Thymus (tissue), 11 donors: ENCODE measurements at regions not wholly inside any gene's neighbourhood (a gene's known extent, or its start where the extent isn't known, plus 50 kb on each side); places are given as distances from the start of the nearest gene placed in this dataset.

Experiments
- DNase-seq, 9 donors: peaks; one replicate each; pipeline ENCODE4 v3.0.0-alpha.2; 2013; ENCODE audit warnings: low spot score in 9 of 9, low read depth in 6 of 9, missing footprints in 1 of 9
- H3K27ac ChIP-seq, 2 donors: one replicate each; pipeline ENCODE4 v1.5.1; 2013; ENCODE audit warnings: control low read depth in 1 of 2, low read depth in 1 of 2, low read length in 1 of 2, mild to moderate bottlenecking in 1 of 2, moderate library complexity in 1 of 2
- H3K27me3 ChIP-seq, 2 donors: one replicate each; pipeline ENCODE4 v1.5.1; 2013; ENCODE audit warnings: low read length in 1 of 2; ENCODE audit not compliant: control insufficient read depth in 2 of 2, insufficient read depth in 1 of 2
- H3K36me3 ChIP-seq, 2 donors: one replicate each; pipeline ENCODE4 v1.5.1; 2013; ENCODE audit warnings: low read length in 1 of 2, mild to moderate bottlenecking in 1 of 2, moderate library complexity in 1 of 2; ENCODE audit not compliant: control insufficient read depth in 2 of 2, insufficient read depth in 2 of 2
- H3K4me1 ChIP-seq, 2 donors: one replicate each; pipeline ENCODE4 v1.5.1; 2013; ENCODE audit warnings: low read length in 2 of 2; ENCODE audit not compliant: control insufficient read depth in 2 of 2, insufficient read depth in 2 of 2
- H3K4me3 ChIP-seq, 2 donors: one replicate each; pipeline ENCODE4 v1.5.1; 2013; ENCODE audit warnings: low read length in 2 of 2, control low read depth in 1 of 2, mild to moderate bottlenecking in 1 of 2
- H3K9me3 ChIP-seq, 2 donors: one replicate each; pipeline ENCODE4 v1.5.1; 2013; ENCODE audit warnings: low read length in 1 of 2, mild to moderate bottlenecking in 1 of 2; ENCODE audit not compliant: control insufficient read depth in 2 of 2, insufficient read depth in 1 of 2
- WGBS: extraction: QIAGEN DNeasy Blood & Tissue Kit; methylation state at CpG from one replicate; pipeline ENCODE4 v1.1.7; 2013; 5-methylcytosine and 5-hydroxymethylcytosine counted together
- donor health status: healthy.

DNA sequence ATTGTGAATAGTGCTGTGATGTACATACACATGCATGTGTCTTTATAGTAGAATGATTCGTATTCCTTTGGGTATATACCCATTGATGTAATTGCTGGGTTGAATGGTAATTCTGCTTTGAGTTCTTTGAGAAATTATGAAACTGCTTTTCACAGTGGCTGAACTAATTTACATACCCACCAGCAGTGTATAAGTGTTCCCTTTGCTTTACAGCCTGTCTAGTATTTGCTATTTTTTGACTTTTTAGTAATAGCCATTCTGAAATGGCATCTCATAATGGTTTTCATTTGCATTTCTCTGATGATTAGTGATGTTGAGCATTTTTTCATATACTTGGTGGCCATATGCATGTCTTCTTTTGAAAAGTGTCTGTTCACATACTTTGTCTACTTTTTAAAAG, 54.5 kb upstream of the FAM78B start:
- H3K4me3 ChIP-seq = no peak overlapping the region
- no peak overlapping the region for H3K27ac ChIP-seq
- H3K9me3 ChIP-seq = no peaks in the 10 kb centered on the region
- no peaks in the 10 kb centered on the region for H3K27me3 ChIP-seq
- no peaks in the 10 kb centered on the region for H3K4me1 ChIP-seq
- H3K36me3 ChIP-seq = no peaks in the 10 kb centered on the region
- 94% methylated on average over 1 of the region's 1 CpG for WGBS
- no peak for DNase-seq

DNA sequence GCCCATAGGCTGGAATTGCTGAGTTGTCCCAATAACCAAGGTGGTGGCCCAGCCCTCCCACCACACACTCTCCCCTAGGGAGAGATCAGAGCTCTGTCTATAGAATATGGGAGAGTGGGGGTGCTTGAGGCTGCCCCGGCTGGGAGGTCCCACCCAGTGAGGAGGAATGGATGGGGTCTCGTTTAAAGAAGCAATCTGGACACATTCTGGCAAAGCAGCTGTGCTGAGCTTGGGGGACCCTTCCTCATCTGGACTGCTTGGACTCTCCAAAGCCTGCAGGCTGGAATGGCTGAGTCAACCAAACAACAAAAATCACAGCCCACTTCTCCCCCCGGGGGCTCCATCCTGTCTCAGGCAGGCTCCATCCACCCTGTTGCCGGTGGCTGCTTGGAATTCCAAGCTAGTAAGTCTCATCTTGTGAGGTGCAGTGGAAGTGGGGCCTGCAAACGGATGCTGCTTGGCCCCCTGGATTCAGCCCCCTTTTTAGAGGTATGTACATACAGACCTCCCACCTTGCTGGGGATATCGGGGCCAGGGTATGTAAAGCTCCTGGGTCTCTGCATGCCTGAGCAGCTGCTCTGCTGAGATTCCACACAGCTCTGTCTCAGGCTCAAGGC, 67.1 kb upstream of the FAM78B start:
- Histone ChIP-seq H3K9me3 (peaks cover 0 to 5% of the 10 kb centered on the region in 2 donors), H3K4me3 (no peak overlapping the region), H3K27ac (no peak overlapping the region), H3K4me1 (no peaks in the 10 kb centered on the region), H3K36me3 (no peaks in the 10 kb centered on the region), H3K27me3 (no peaks in the 10 kb centered on the region)
- 80% methylated on average over 6 of the region's 6 CpGs for WGBS
- no peak for DNase-seq

DNA sequence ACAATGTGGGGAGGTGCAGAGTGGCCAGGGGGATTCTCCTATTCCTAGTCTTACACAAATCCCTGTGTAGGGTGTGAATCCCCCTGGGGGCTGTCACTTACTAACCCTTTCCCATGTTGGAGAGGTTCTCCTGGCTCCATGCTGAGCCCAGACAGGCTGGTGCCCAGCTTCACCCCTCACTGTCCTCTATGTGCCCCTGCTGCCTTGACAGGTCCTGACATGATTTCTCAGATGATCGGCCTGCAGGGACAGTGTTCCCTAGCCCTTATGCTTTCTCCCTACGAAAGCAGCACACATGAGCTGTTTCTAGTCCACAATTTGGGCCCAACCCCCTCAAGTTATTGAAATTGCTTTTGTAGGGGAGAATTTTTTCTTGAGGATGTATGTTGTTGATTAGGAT, 68.9 kb upstream of the FAM78B start:
- H3K4me1 ChIP-seq = no peaks in the 10 kb centered on the region
- H3K36me3 ChIP-seq = no peaks in the 10 kb centered on the region
- H3K27me3 ChIP-seq = no peaks in the 10 kb centered on the region
- no peak overlapping the region for H3K4me3 ChIP-seq
- no peak overlapping the region for H3K27ac ChIP-seq
- H3K9me3 ChIP-seq = peaks cover 0 to 5% of the 10 kb centered on the region in 2 donors
- DNase-seq = no peak
- 90% methylated on average over 2 of the region's 2 CpGs for WGBS

- no peak overlapping the region for H3K4me3 ChIP-seq
- no peak overlapping the region for H3K27ac ChIP-seq
- H3K9me3 ChIP-seq = peaks cover 0 to 5% of the 10 kb centered on the region in 2 donors
- H3K36me3 ChIP-seq = no peaks in the 10 kb centered on the region
- WGBS = 95% methylated on average over 1 of the region's 1 CpG
- H3K27me3 ChIP-seq = no peaks in the 10 kb centered on the region
- H3K4me1 ChIP-seq = no peaks in the 10 kb centered on the region
- no peak for DNase-seq
These were observed 70.9 kb upstream of the FAM78B start for GRCh38 chr1:166237675-166238074.

DNA sequence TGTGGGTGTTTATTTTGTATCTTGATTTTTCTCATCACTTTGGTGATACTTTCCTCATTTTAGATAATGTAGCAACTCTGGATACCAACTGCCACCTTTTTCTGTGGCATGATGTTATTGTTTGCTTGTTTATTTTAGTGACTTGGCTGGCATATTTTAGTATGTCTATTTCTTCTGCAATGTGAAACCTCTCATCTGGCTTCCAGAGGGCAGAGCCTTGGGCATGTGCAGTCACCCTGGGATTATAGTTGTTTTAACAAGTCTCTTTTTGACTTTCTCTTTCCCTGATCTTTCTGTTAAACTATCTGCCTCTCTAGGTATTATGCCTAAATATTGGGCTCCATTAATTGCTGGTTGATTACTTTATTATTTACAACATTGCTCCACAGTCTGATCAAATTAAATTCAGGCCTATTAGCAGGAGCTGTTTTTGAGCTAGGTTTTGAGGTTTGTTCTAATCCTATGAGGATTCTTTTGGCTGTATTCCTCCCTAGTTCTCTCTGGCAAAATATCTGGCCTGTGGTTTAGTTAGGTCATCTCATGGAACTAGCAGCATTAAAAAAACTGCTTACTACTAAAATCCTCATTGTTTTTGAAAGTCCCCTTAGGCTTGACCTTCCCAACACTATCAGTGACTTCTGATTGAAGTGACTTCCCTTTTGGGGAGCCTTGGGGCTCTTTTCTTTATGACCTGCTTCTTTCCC, 86.4 kb upstream of the FAM78B start:
- Histone ChIP-seq H3K36me3 (no peaks in the 10 kb centered on the region), H3K27ac (no peak overlapping the region), H3K9me3 (peaks cover 0 to 11% of the 10 kb centered on the region in 2 donors)

DNA sequence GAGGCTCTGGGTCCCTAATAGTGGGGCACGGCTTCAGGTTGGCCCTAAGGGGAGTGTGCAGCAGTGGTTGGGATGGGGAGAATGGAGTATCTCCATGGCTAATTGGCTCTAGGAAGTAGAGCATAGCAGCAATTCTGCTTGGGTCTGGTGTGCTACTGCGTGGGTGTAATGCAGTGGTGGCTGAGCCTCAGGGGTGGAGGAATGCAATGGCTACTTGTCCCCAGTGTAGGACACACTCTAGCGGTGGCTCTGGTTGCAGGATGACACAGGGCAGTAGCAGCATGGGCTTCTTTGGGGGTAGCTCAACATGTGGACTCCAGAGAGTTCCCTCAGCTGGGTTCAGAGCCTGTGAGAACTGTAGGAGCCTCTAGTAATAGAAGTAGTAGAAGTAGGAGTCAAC, 91.2 kb upstream of the FAM78B start:
- H3K4me3 ChIP-seq = no peak overlapping the region
- no peaks in the 10 kb centered on the region for H3K4me1 ChIP-seq
- no peak overlapping the region for H3K27ac ChIP-seq
- H3K36me3 ChIP-seq = no peaks in the 10 kb centered on the region
- 83% methylated on average over 3 of the region's 3 CpGs for WGBS
- no peaks in the 10 kb centered on the region for H3K27me3 ChIP-seq
- no peaks in the 10 kb centered on the region for H3K9me3 ChIP-seq
- no peak for DNase-seq

More for the DNA sequence above, 86.4 kb upstream of the FAM78B start:
- Histone ChIP-seq H3K4me3 (no peak overlapping the region), H3K4me1 (no peaks in the 10 kb centered on the region), H3K27me3 (no peaks in the 10 kb centered on the region)
- no peak for DNase-seq

DNA sequence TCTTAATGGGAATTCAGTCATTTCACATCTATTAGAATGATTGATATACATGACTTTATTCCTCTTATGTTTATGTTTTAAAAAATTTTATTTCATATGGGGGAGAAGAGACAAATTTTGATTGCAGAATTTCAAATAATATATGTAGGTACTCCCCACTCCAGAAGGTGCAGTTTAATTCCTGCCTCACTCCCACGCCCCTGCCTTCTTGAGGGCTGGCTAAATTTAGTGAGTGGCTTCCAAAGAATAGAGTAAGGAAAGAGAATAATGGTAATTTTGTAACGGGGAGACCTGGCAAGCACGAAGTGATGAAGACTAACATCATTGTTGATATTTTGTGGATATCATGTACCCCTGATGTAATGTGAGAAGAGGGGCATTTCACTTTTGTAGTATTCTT, 94.7 kb upstream of the FAM78B start:
- H3K27me3 ChIP-seq = no peaks in the 10 kb centered on the region
- WGBS = 87% methylated on average over 3 of the region's 3 CpGs
- DNase-seq = no peak
- H3K36me3 ChIP-seq = no peaks in the 10 kb centered on the region
- H3K27ac ChIP-seq = no peak overlapping the region
- H3K4me1 ChIP-seq = no peaks in the 10 kb centered on the region
- H3K4me3 ChIP-seq = no peak overlapping the region
- no peaks in the 10 kb centered on the region for H3K9me3 ChIP-seq

DNA sequence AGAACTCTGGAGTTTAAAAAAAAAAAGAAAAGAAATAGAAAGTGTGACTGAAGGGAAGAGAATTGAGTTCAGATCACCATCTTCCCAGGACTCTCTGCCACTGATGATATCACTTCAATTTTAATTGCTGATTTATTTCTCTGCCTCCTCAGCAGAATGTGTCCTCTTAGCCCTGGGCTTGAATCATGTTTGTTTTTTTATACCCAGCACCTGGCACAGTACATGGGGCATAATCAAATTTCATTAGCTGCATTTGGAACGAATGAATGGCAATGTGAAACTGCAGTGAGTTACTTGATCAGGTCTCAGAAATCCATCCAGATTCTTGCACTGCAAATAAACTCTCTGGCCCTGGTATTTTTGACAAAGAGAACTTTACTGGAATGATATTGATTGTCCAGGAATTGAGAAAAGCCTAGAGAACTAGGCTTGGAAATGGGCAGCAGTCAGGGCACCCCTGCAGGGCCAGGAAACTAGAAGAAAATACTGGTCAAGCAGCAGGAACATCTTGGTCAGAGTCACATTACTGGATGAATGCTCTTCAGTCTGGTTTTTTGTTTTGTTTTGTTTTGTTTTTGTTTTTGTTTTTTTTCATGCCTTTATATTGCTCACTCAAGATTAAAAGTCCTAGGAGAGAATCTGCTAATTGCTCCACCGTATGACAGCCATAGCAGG, 103.8 kb upstream of the FAM78B start:
- Histone ChIP-seq H3K4me1 (no peaks in the 10 kb centered on the region), H3K4me3 (no peak overlapping the region)
- WGBS = 94% methylated on average over 2 of the region's 2 CpGs

GRCh38 chr1:166271151-166271538, 104.3 kb upstream of the FAM78B start:
- 45% methylated on average over 1 of the region's 1 CpG for WGBS
- H3K36me3 ChIP-seq = no peaks in the 10 kb centered on the region
- no peak overlapping the region for H3K4me3 ChIP-seq

More for the DNA sequence above, 103.8 kb upstream of the FAM78B start:
- DNase-seq = no peak
- Histone ChIP-seq H3K9me3 (peaks cover 0 to 2% of the 10 kb centered on the region in 2 donors), H3K36me3 (no peaks in the 10 kb centered on the region), H3K27ac (no peak overlapping the region), H3K27me3 (no peaks in the 10 kb centered on the region)

More at GRCh38 chr1:166271151-166271538, 104.3 kb upstream of the FAM78B start:
- Histone ChIP-seq H3K4me1 (no peaks in the 10 kb centered on the region), H3K27ac (no peak overlapping the region), H3K9me3 (peaks cover 0 to 7% of the 10 kb centered on the region in 2 donors), H3K27me3 (no peaks in the 10 kb centered on the region)
- DNase-seq = no peak
